ENCODE measurements at regions not wholly inside any gene's neighbourhood (a gene's known extent, or its start where the extent isn't known, plus 50 kb on each side); places are given as distances from the start of the nearest gene placed in this dataset.
"Not testable (repeated sequence)": the region's sequence is repeated elsewhere in the genome, so short reads cannot be mapped to it uniquely, and the experiment has no call there.

DNA sequence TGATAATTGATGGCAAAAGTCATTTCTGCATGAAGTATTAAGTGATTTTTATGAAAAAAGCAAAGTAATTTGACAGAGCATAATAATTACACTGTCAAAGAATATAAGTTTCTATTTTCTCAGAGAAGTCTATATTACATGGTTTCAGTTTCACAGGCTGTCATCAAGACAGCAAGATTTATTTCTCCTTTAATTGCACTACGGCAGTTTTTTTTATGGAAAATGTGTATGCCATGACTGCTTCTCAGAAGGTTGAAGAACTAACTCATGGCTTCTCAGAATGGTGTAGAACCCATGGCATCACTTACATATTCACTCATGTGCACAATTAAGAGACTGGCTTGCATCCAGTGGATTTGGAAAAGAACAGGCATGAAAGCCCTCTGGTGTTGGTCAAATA is 870.3 kb upstream of the SORCS1 start:
- TF ChIP-seq SIN3A (IDR thresholded peaks at IDR 0.05; ENCODE audit: low read depth) (no peak), EGR1 (IDR thresholded peaks at IDR 0.05; ENCODE audit: low read depth) (no peak), YY1 (IDR thresholded peaks at IDR 0.05; ENCODE audit: extremely low read depth, insufficient replicate concordance, low read depth, low read length) (no peak), SRF (IDR thresholded peaks at IDR 0.05; ENCODE audit: low read depth) (no peak), POLR2A (IDR thresholded peaks at IDR 0.05; ENCODE audit: borderline replicate concordance, extremely low read depth, insufficient read depth, insufficient read length) (no peak), ELF1 (IDR thresholded peaks at IDR 0.05; ENCODE audit: borderline replicate concordance, low read depth) (no peak), JUND (IDR thresholded peaks at IDR 0.05) (no peak), CEBPB (IDR thresholded peaks at IDR 0.05; ENCODE audit: low read depth) (no peak), EZH2phosphoT487 (IDR thresholded peaks at IDR 0.05; ENCODE audit: borderline replicate concordance) (no peak), SP1 (IDR thresholded peaks at IDR 0.05; ENCODE audit: low read depth) (no peak), REST (IDR thresholded peaks at IDR 0.05; ENCODE audit: low read depth) (no peak), TCF7L2 (IDR thresholded peaks at IDR 0.05; ENCODE audit: borderline replicate concordance, extremely low read depth, insufficient read depth, insufficient read length) (no peak)
- no peaks in the 10 kb centered on the region for H4K20me1 ChIP-seq (ENCODE audit: insufficient read depth)
- H3K4me2 ChIP-seq (ENCODE audit: low read length): no peak overlapping the region
- intact Hi-C loops (cut with micrococcal nuclease): no loop called here
- H3K27me3 ChIP-seq (ENCODE audit: insufficient read depth, low read length): no peaks in the 10 kb centered on the region
- H3K9me2 ChIP-seq (ENCODE audit: insufficient read depth): no peaks in the 10 kb centered on the region
- no peak overlapping the region for H2AFZ ChIP-seq (ENCODE audit: low read depth, low read length, poor library complexity, severe bottlenecking)
- DNase-seq (ENCODE audit: low read depth, low spot score): no peak
- no TSS peak for BruUV-seq (replicated peaks)
- H3K79me2 ChIP-seq (ENCODE audit: insufficient read depth, low read length): no peaks in the 10 kb centered on the region
- ATAC-seq: no peak
- RAD21 ChIA-PET (ENCODE audit: low non-redundant PET in 1 of 2, low total read pairs in 2 of 2, uncharacterized antibody in 2 of 2, unreplicated experiment in 2 of 2): no interaction called here
- CTCF ChIA-PET: no interaction called here
- POLR2A ChIA-PET: no interaction called here
- no peaks in the 10 kb centered on the region for H3K4me1 ChIP-seq (ENCODE audit: control insufficient read depth in 1 of 2, insufficient read depth in 2 of 2, low read length in 2 of 2)
- H3K4me3 ChIP-seq (replicated peaks in 1 of 2; ENCODE audit: low read depth in 1 of 2, low read length in 2 of 2): no peak overlapping the region
- no peak overlapping the region for H3K9ac ChIP-seq (ENCODE audit: low read length)
- H3K36me3 ChIP-seq (ENCODE audit: control insufficient read depth in 1 of 2, insufficient read depth in 2 of 2, low read length in 2 of 2): no peaks in the 10 kb centered on the region
- peaks cover 31 to 45% of the 10 kb centered on the region in 2 experiments; a peak in 3 of 4 replicates for H3K9me3 ChIP-seq (ENCODE audit: control insufficient read depth in 1 of 2, insufficient read depth in 1 of 2, low read depth in 1 of 2, low read length in 2 of 2)
- H3K27ac ChIP-seq (ENCODE audit: low read depth, low read length): no peak overlapping the region

GRCh38 chr10:108033518-108033917 is 869.0 kb upstream of the SORCS1 start:
- H3K4me1 ChIP-seq (ENCODE audit: control insufficient read depth in 1 of 2, insufficient read depth in 2 of 2, low read length in 2 of 2); H3K4me3 ChIP-seq (replicated peaks in 1 of 2; ENCODE audit: low read depth in 1 of 2, low read length in 2 of 2); CTCF ChIA-PET; H2AFZ ChIP-seq (ENCODE audit: low read depth, low read length, poor library complexity, severe bottlenecking); H3K4me2 ChIP-seq (ENCODE audit: low read length); H4K20me1 ChIP-seq (ENCODE audit: insufficient read depth); H3K79me2 ChIP-seq (ENCODE audit: insufficient read depth, low read length); H3K27ac ChIP-seq (ENCODE audit: low read depth, low read length); H3K9me2 ChIP-seq (ENCODE audit: insufficient read depth); H3K36me3 ChIP-seq (ENCODE audit: control insufficient read depth in 1 of 2, insufficient read depth in 2 of 2, low read length in 2 of 2); intact Hi-C loops (cut with micrococcal nuclease); H3K27me3 ChIP-seq (ENCODE audit: insufficient read depth, low read length); POLR2A ChIA-PET; H3K9ac ChIP-seq (ENCODE audit: low read length); BruUV-seq (replicated peaks); DNase-seq (ENCODE audit: low read depth, low spot score); RAD21 ChIA-PET (ENCODE audit: low non-redundant PET in 1 of 2, low total read pairs in 2 of 2, uncharacterized antibody in 2 of 2, unreplicated experiment in 2 of 2); ATAC-seq: not testable (repeated sequence)
- peaks cover 38 to 43% of the 10 kb centered on the region in 2 experiments for H3K9me3 ChIP-seq (ENCODE audit: control insufficient read depth in 1 of 2, insufficient read depth in 1 of 2, low read depth in 1 of 2, low read length in 2 of 2)

Measured in HCT116 (cell line).